IMR-90 (cell line): ENCODE measurements at regions not wholly inside any gene's neighbourhood (a gene's known extent, or its start where the extent isn't known, plus 50 kb on each side); places are given as distances from the start of the nearest gene placed in this dataset.

ENCODE experiments used
- CTCF ChIP-seq: conservative IDR thresholded peaks from 2 replicates; pipeline ENCODE4 v1.5.1; 2012; ENCODE audit warnings: mild to moderate bottlenecking, low read depth, low read length, improper control_type of control experiment
- POLR2A ChIP-seq: IDR thresholded peaks from 2 replicates; pipeline ENCODE4 v1.6.1; 2012; ENCODE audit warnings: mild to moderate bottlenecking, low read depth, low read length
- SMC3 ChIP-seq: fragments of 150-350 bp; IDR thresholded peaks from 2 replicates; pipeline ENCODE4 v1.6.1; 2016; ENCODE audit warnings: low read depth, mild to moderate bottlenecking, antibody characterized with exemption, low read length, moderate library complexity
- TF ChIP-seq, protein P1 (sequence below): fragments of 150-350 bp; IDR thresholded peaks from 2 replicates; pipeline ENCODE4 v1.6.1; 2017; ENCODE audit warnings: mild to moderate bottlenecking, antibody characterized with exemption, low read length, low read depth

GRCh38 chr6:154566866-154567265, 56.4 kb upstream of the CNKSR3 start:
- TF ChIP-seq SMC3 (no peak), CTCF (no peak), POLR2A (no peak)
- TF ChIP-seq, protein P1, sequence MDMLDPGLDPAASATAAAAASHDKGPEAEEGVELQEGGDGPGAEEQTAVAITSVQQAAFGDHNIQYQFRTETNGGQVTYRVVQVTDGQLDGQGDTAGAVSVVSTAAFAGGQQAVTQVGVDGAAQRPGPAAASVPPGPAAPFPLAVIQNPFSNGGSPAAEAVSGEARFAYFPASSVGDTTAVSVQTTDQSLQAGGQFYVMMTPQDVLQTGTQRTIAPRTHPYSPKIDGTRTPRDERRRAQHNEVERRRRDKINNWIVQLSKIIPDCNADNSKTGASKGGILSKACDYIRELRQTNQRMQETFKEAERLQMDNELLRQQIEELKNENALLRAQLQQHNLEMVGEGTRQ: no peak
